Liver (tissue), 3 donors: ENCODE measurements at regions not wholly inside any gene's neighbourhood (a gene's known extent, or its start where the extent isn't known, plus 50 kb on each side); places are given as distances from the start of the nearest gene placed in this dataset.

ENCODE experiments used
- EGR1 ChIP-seq, 2 donors: IDR thresholded peaks; 2 replicates each; pipeline ENCODE4 v1.6.1; 2016 to 2018; ENCODE audit warnings: antibody characterized with exemption in 2 of 2, low read depth in 2 of 2
- GABPA ChIP-seq, 2 donors: IDR thresholded peaks in 1 of 2; conservative IDR thresholded peaks in 1 of 2; 2 replicates each; pipeline ENCODE4 v1.6.1; 2016; ENCODE audit warnings: antibody characterized with exemption in 2 of 2, mild to moderate bottlenecking in 1 of 2, moderate library complexity in 1 of 2
- JUND ChIP-seq, 2 donors: IDR thresholded peaks; 2 replicates each; pipeline ENCODE4 v1.6.1; 2016; ENCODE audit warnings: antibody characterized with exemption in 2 of 2
- NR2F2 ChIP-seq: IDR thresholded peaks from 2 replicates; pipeline ENCODE4 v1.6.1; 2016; ENCODE audit warnings: antibody characterized with exemption
- RAD21 ChIP-seq, 2 donors: IDR thresholded peaks; 2 replicates each; pipeline ENCODE4 v1.6.1; 2016; ENCODE audit warnings: antibody characterized with exemption in 2 of 2, mild to moderate bottlenecking in 2 of 2
- RXRA ChIP-seq, 2 donors: IDR thresholded peaks; 2 replicates each; pipeline ENCODE4 v1.6.1; 2017 to 2018; ENCODE audit warnings: antibody characterized with exemption in 2 of 2, mild to moderate bottlenecking in 1 of 2
- SP1 ChIP-seq: IDR thresholded peaks from 2 replicates; pipeline ENCODE4 v1.6.1; 2018; ENCODE audit warnings: antibody characterized with exemption, mild to moderate bottlenecking
- TAF1 ChIP-seq: conservative IDR thresholded peaks from 2 replicates; pipeline ENCODE4 v1.6.1; 2016; ENCODE audit warnings: antibody characterized with exemption, mild to moderate bottlenecking
- YY1 ChIP-seq: IDR thresholded peaks from 2 replicates; pipeline ENCODE4 v1.6.1; 2016; ENCODE audit warnings: antibody characterized with exemption, mild to moderate bottlenecking
- TF ChIP-seq, protein P1 (sequence below): IDR thresholded peaks from 2 replicates; pipeline ENCODE4 v1.6.1; 2016; ENCODE audit warnings: antibody characterized with exemption, mild to moderate bottlenecking
- TF ChIP-seq, protein P2 (sequence below): fragments of 150-350 bp; IDR thresholded peaks from 2 replicates; pipeline ENCODE4 v1.5.1; 2017; ENCODE audit warnings: improper control_type of control experiment, low read depth, low read length; ENCODE audit not compliant: missing input control
- TF ChIP-seq, protein P3 (sequence below): IDR thresholded peaks from 2 replicates; pipeline ENCODE4 v1.6.1; 2016; ENCODE audit warnings: antibody characterized with exemption
- TF ChIP-seq, protein P4 (sequence below): IDR thresholded peaks from 2 replicates; pipeline ENCODE4 v1.6.1; 2016; ENCODE audit warnings: antibody characterized with exemption
- donor health status: healthy.
- donor health status: healthy.

DNA sequence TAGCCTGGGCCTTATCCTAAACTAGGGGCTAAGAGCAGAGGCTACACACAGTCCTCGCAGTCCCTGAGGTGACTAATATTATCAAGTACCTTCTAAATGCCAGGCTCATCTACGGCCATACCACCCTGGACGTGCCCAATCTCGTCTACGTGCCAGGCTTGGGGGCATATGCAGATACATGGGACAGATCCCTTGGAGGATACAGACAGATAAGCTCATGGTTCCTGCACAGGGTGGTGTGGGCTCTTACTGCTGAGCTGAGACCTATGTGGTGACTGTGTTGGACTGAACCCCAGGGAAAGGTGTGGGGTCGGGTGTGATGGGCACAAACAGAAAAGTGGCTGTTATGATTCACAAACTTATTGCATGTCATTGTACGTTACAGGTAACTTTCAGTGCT is 268.4 kb upstream of the NEBL start:
- TF ChIP-seq, protein P1, sequence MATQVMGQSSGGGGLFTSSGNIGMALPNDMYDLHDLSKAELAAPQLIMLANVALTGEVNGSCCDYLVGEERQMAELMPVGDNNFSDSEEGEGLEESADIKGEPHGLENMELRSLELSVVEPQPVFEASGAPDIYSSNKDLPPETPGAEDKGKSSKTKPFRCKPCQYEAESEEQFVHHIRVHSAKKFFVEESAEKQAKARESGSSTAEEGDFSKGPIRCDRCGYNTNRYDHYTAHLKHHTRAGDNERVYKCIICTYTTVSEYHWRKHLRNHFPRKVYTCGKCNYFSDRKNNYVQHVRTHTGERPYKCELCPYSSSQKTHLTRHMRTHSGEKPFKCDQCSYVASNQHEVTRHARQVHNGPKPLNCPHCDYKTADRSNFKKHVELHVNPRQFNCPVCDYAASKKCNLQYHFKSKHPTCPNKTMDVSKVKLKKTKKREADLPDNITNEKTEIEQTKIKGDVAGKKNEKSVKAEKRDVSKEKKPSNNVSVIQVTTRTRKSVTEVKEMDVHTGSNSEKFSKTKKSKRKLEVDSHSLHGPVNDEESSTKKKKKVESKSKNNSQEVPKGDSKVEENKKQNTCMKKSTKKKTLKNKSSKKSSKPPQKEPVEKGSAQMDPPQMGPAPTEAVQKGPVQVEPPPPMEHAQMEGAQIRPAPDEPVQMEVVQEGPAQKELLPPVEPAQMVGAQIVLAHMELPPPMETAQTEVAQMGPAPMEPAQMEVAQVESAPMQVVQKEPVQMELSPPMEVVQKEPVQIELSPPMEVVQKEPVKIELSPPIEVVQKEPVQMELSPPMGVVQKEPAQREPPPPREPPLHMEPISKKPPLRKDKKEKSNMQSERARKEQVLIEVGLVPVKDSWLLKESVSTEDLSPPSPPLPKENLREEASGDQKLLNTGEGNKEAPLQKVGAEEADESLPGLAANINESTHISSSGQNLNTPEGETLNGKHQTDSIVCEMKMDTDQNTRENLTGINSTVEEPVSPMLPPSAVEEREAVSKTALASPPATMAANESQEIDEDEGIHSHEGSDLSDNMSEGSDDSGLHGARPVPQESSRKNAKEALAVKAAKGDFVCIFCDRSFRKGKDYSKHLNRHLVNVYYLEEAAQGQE, result no peak
- TF ChIP-seq, protein P2, sequence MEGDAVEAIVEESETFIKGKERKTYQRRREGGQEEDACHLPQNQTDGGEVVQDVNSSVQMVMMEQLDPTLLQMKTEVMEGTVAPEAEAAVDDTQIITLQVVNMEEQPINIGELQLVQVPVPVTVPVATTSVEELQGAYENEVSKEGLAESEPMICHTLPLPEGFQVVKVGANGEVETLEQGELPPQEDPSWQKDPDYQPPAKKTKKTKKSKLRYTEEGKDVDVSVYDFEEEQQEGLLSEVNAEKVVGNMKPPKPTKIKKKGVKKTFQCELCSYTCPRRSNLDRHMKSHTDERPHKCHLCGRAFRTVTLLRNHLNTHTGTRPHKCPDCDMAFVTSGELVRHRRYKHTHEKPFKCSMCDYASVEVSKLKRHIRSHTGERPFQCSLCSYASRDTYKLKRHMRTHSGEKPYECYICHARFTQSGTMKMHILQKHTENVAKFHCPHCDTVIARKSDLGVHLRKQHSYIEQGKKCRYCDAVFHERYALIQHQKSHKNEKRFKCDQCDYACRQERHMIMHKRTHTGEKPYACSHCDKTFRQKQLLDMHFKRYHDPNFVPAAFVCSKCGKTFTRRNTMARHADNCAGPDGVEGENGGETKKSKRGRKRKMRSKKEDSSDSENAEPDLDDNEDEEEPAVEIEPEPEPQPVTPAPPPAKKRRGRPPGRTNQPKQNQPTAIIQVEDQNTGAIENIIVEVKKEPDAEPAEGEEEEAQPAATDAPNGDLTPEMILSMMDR, result no peak
- TF ChIP-seq, protein P3, sequence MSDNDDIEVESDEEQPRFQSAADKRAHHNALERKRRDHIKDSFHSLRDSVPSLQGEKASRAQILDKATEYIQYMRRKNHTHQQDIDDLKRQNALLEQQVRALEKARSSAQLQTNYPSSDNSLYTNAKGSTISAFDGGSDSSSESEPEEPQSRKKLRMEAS, result no peak
- TF ChIP-seq RAD21 (IDR thresholded peaks at IDR 0.05), result no peak
- TF ChIP-seq SP1, result no peak
- TF ChIP-seq GABPA (IDR thresholded peaks at IDR 0.05 in 1 of 2, conservative IDR thresholded peaks at IDR 0.05 in 1 of 2), result no peak
- TF ChIP-seq TAF1, result no peak
- TF ChIP-seq YY1, result no peak
- no peak for TF ChIP-seq EGR1 (IDR thresholded peaks at IDR 0.05; ENCODE audit: low read depth in 2 of 2)
- TF ChIP-seq JUND (IDR thresholded peaks at IDR 0.05), result no peak
- TF ChIP-seq NR2F2, result no peak
- TF ChIP-seq RXRA (IDR thresholded peaks at IDR 0.05), result no peak
- TF ChIP-seq, protein P4, sequence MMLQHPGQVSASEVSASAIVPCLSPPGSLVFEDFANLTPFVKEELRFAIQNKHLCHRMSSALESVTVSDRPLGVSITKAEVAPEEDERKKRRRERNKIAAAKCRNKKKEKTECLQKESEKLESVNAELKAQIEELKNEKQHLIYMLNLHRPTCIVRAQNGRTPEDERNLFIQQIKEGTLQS, result no peak
